C4-2B (cell line): ENCODE measurements at regions not wholly inside any gene's neighbourhood (a gene's known extent, or its start where the extent isn't known, plus 50 kb on each side); places are given as distances from the start of the nearest gene placed in this dataset.

Experiments
- H3K27ac ChIP-seq: fragments of 450-650 bp; 2 replicates; pipeline ENCODE4 v1.5.1; 2017
- CTCF ChIP-seq: fragments of 450-650 bp; conservative IDR thresholded peaks from 2 replicates; pipeline ENCODE4 v1.5.1; 2017; ENCODE audit warnings: mild to moderate bottlenecking
- ZFX ChIP-seq: fragments of 450-650 bp; IDR thresholded peaks from 2 replicates; pipeline ENCODE4 v1.6.1; 2017

- TF ChIP-seq CTCF = no peak
- TF ChIP-seq ZFX = no peak
Observed at GRCh38 chr14:96727980-96728717, 69.0 kb upstream of the VRK1 start.

DNA sequence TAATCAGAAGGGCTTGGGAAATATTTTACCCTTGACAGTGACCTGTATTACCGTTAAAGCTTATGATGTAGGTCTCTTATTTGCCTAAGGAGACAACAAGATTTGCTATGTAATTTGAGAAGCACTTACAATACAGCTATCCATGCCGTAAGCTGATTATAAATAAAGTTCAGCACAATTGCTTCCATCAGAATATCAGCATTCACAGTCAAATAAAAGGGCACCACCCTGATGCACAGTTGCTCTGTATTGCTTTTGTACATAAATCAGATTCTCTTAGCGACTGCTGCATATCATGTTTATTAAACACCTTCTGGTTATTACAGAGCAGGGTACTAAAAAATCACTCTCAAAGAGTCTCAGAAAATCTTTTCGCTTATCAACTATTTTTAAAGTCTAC is 67.3 kb upstream of the VRK1 start:
- TF ChIP-seq ZFX (no peak), CTCF (no peak)
- no peak overlapping the region for H3K27ac ChIP-seq

More at GRCh38 chr14:96727980-96728717, 69.0 kb upstream of the VRK1 start:
- H3K27ac ChIP-seq = no peak overlapping the region

DNA sequence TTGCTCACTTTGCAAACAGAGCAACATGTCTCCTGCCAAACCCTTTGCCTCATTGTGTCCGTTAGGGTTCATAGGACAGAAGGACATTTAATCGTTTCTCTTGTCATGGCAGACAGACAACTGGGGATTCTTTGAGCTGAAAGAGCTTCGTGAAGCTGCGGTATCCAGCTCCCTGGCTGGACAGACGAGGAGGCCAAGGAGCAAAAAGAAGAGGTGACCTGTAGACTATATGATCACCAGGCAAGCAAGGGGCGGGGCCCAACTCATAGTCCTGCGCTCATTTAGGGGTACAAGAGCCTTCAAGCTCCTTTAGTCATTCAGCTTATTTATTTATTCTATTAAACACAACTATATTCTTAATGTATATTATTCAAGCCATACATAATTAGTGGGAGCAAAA is 66.8 kb upstream of the VRK1 start:
- TF ChIP-seq CTCF (no peak), ZFX (no peak)
- no peak overlapping the region for H3K27ac ChIP-seq

DNA sequence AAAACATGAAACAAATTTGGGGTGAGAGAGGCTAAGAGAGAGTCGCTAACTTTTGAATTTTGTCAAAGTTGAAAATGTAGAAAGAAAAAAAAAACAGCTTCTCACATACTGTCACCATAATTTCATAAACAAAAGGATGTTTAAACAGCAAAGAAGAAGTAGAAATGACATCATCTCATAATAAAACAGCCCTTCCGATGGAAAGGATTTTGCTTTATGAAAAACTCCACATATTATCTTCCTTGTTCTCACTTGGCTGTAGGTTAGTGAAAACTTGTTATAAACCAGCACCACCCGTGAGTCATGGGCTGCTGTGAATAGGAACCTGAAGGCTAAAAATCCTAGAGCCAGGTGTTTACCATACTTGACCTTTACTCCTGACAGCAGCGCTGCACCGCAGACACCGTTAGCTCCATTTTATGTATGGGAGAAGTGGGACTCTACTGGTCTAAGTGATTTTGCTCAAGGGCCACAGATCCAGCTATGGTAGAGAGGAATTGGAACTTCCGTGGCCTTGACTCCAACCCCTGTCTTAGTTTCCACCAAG is 63.0 kb upstream of the VRK1 start:
- TF ChIP-seq CTCF (no peak), ZFX (no peak)
- no peak overlapping the region for H3K27ac ChIP-seq

DNA sequence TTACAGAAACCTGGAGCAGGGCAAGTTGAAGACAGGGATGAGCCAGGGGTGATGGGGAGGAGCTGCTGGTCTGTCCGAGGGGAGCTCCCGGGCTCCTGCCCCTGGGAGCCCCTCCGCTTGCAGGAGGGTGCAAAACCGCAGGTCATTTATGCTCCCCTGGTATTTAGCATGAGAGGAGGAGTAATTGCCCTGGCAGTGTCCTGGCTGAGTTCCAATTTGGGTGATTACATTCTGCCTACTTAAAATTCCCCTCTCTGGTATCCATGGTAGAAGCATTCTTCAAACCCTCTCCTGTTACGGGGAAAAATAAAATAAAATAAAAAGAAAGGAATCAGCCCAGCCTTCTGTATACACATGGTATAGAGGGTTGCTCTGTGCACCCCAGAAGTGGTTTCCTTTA is 61.7 kb upstream of the VRK1 start:
- no peak for TF ChIP-seq ZFX
- TF ChIP-seq CTCF = no peak
- H3K27ac ChIP-seq = no peak overlapping the region

- TF ChIP-seq CTCF = no peak
- H3K27ac ChIP-seq = no peak overlapping the region
Observed at GRCh38 chr14:96736439-96736838, 60.7 kb upstream of the VRK1 start.

DNA sequence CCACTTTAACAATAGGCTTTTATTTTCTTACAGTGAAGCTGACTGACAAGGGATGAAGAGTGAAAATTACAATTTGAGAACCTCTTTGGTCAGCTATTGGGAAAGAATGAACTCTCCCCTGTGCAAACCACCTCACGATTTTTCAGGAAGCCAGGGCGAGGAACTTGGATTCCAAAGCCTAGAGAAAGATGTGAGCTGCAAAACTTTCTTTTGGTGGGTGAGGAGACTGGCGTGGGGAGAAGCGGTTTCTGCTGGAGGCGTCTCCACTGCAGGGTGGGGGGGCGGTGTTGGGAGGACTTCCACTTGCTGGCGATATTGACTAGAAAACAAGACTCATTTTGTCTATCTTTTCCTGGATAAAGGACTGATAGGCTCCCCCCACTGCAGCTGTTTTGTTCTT is 59.3 kb upstream of the VRK1 start:
- no peak for TF ChIP-seq CTCF
- no peak for TF ChIP-seq ZFX
- H3K27ac ChIP-seq = no peak overlapping the region
